Brain pericyte (primary cell): ENCODE measurements at regions not wholly inside any gene's neighbourhood (a gene's known extent, or its start where the extent isn't known, plus 50 kb on each side); places are given as distances from the start of the nearest gene placed in this dataset.

Experiments
- DNase-seq: peaks from one replicate; pipeline ENCODE4 v3.0.0-alpha.2; 2012; ENCODE audit warnings: low read depth, low spot score

GRCh38 chr4:106767991-106768390 is 268.1 kb downstream of the DKK2 start:
- DNase-seq = no peak

DNA sequence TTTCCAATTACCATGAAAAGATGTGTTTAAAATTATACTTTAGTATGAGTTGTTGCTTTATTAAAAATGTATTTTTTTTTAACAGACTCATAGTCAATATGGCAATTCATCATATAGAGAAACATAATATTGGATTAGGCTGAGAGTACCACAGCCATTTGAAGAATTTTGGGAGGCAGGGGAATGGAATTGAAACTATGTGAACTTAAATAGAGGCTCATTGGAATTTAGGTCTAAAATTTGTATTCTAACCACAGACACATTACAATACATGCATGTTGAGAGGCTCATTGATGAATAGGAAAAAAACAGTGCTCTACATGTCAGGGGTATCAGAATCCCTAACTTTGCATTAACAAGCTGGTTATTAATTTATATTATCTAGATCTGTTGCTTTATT is 269.6 kb downstream of the DKK2 start:
- no peak for DNase-seq

GRCh38 chr4:106764774-106765173 is 271.3 kb downstream of the DKK2 start:
- DNase-seq = no peak

- no peak for DNase-seq
Measured at GRCh38 chr4:106762666-106763443, 273.3 kb downstream of the DKK2 start.

GRCh38 chr4:106753426-106753825 is 282.7 kb downstream of the DKK2 start:
- DNase-seq = no peak

GRCh38 chr4:106746451-106746850 is 289.7 kb downstream of the DKK2 start:
- no peak for DNase-seq

- no peak for DNase-seq
Measured at GRCh38 chr4:106738121-106738520, 298.0 kb downstream of the DKK2 start.

DNA sequence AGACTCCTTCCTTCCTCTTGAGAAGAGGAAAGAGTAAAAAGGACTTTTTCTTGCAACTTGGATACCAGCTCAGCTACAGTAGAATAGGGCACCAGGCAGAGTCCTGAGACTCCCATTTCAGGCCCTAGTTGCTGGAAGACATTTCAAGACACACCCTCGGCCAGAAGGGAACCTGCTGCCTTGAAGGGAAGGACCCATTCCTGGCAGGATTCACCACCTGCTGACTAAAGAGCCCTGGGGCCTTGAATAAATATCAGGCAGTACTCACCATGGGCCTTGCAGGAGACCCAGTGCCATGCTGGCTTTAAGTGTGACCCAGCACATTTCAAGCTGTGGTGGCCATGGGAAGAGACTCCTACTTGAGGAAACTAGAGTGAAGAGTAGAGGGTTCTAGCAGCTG is 317.6 kb downstream of the DKK2 start:
- DNase-seq = no peak

DNA sequence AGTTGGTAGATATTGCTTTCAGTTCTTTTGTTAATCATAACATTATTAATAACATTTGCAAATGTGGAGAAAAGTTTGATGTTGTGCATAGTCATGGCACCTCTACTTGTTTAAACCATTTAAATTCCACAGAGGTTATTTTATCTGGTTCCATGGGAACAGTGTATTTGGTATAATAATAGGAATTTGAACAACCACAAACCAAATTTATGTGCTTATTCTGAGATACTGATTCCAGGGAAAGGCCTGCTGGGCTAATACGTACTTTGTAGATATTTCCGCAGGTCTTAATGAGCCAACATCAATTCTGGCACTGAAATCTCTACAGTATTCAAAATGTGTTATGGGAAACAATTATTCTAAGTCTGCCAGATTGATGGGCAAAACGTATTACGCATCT is 319.0 kb downstream of the DKK2 start:
- no peak for DNase-seq

DNA sequence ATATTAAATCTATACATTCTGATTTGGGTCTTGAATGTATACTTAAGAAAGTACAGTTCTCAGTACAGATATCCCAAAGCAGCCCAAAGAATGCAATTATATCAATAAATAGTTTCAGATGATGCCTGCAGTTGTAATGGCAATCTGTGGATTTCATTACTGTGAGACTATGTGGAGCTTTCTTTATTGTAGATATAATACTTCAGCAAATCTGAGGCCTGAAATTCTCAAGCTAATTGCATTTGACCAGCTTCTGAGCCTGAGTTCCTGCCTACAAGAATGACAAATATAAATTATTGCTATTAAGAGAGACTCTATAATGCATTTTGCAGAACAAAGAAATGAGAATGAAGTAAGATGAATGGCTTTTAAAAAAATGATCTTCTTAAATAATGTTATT is 320.3 kb downstream of the DKK2 start:
- no peak for DNase-seq

DNA sequence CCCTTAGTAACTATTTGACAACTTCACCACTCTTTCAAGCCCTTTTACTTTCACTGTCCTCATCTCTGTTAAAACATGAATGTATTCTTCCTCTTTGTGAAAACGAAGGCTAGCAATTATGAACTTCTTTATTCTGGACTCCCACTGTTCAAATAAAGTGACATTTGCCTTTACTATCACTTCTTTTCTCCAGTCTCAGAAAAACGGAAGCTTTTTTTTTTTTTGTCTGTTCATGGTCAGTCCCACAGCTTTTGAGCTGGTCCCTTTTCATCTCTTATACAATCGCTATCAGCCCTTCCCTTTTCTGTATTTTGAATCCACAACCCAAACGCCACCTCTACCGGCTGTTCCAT is 327.7 kb downstream of the DKK2 start:
- DNase-seq = no peak

- DNase-seq = no peak
Measured at GRCh38 chr4:106707776-106708463, 328.2 kb downstream of the DKK2 start.

DNA sequence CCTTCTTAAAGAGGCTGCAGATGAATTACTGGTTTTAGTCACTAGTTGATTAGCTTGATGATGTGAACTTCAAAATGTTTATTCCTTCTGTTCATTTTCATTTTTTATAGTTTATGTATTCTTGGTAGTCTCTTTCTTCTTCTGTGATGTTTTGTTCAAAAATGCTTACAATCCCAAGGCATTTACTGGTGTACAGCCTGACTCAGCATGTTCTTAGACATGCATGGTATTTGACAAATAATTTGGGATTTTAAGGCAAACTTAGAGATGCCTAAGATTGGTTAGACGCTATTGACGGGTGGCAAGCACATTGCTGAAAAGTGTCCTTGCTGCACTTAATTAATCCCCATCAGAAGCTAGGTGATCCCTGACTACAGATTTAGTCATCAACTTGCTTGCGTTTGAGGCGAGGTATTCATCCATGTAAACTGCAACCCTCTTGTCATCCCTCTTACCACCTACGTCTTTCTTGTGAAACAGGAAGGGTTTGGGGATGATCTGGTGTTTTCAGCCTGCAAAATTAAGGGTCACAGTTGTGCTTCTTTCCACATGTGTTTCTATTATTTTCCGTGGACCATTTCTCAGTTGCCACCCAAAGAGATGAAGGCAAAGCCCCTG is 331.8 kb downstream of the DKK2 start:
- DNase-seq = no peak

GRCh38 chr4:106700321-106700720 is 331.7 kb upstream of the GIMD1 start:
- DNase-seq = no peak

DNA sequence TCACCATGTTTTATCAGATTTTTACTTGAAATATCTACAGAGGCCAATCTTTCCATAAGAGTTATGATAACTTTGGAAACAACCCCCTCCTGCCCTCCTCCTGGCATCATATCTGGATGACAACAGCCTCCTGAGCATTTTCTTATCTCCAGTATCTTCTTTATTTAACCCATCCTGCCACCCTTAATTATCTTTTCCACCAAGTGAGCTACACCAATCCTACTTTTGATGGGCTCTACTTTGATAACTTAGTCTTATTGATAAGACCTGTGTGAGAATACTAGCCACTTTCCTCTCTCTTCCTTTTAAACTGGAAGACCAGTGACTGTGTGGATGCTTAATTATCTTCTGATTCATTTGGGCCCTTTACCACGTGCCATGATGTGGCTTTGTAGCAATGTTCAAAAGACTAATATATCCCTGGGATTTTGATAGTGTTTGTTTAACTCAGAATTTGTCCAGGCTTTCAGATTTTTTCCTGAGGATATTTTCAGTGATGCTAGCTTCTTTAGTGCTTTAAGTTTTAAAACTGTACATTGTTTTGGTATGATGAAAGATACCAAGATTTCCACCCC is 330.1 kb upstream of the GIMD1 start:
- no peak for DNase-seq

- no peak for DNase-seq
Measured at GRCh38 chr4:106695501-106696262, 327.1 kb upstream of the GIMD1 start.

- no peak for DNase-seq
Measured at GRCh38 chr4:106694232-106694631, 325.7 kb upstream of the GIMD1 start.

DNA sequence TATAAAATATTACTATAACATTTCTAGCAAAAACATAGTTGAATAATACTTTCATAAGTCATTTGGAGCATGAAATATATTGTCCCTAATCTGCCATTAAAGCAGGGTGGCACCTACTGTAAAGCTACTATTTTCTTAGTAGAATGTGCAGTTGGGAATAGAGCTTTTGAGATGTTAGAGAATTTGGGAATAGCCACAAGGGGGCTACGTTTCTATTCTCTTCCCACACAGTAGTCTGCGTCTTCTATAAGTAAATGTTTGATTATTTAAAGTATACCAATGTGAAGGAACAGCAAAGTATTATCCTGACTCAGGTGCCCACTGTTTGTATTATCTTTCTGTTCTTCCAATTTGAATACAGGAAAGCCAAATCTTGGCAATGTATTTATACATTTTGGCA is 323.2 kb upstream of the GIMD1 start:
- DNase-seq = no peak

GRCh38 chr4:106690487-106690886 is 321.9 kb upstream of the GIMD1 start:
- no peak for DNase-seq

DNA sequence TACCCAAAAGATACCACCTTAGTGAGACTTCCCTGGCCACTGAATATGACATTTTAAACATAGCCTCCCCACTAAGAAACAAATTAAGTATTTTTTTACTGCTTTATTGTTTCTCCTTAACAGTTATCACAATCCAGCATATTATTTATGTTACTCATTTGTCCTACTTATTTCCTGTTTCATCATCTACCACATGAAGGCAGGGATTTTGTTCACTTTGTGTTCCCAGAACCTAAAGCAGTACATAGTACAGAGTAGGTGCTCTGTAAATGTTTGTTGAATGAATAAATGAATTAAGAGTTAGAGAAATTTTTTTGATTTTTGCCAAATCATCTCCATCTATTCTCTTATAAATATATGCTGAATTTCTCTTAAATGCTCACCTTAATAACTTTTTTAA is 318.4 kb upstream of the GIMD1 start:
- DNase-seq = no peak

DNA sequence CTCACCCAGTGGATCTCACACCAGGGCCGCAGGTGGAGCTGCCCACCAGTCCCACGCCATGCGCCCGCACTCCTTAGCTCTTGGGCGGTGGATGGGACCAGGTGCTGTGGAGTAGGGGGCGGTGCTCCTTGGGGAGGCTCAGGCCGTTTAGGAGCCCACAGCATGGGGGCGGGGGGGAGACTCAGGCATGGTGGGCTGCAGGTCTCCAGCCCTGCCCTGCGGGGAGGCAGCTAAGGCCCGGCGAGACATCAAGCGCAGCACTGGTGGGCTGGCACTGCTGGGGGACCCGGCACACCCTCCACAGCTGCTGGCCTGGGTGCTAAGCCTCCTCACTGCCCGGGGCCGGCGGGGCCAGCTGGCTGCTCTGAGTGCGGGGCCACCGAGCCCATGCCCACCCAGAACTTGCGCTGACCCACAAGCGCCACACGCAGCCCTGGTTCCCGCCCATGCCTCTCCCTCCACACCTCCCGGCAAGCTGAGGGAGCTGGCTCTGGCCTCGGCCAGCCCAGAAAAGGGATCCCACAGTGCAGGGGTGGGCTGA is 312.9 kb upstream of the GIMD1 start:
- DNase-seq = no peak

DNA sequence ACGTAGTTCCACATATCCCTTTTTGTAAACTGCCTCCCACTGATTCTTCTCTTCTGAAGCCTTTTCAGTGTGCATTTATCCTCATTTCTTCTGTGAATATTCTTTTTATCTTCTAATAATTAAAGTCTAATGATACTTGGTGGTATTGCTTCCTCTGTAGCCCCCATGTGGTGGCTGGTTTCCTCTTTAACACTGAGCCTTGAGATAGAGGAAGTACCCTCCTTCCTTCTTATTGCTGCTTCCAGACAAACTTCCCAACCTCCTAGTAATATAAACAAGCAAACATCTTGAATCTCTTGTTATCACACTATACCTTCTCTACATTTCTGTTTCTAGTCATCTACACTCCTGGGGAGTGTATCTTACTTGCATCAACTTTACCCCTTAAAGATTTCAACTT is 310.5 kb upstream of the GIMD1 start:
- no peak for DNase-seq
